Thoracic aorta (tissue), 2 donors: ENCODE measurements at regions not wholly inside any gene's neighbourhood (a gene's known extent, or its start where the extent isn't known, plus 50 kb on each side); places are given as distances from the start of the nearest gene placed in this dataset.

Source experiments
- ATAC-seq: fragments of 150-250 bp; one replicate; pipeline ENCODE4 v1.8.0; 2017; ENCODE audit warnings: low read depth; ENCODE audit not compliant: insufficient number of reproducible peaks, low FRiP score
- DNase-seq: peaks from one replicate; pipeline ENCODE4 v3.0.0-alpha.2; 2020; ENCODE audit warnings: low spot score
- H3K27ac ChIP-seq, 2 donors: fragments of 200-600 bp; sonication (generic); 1 replicate in 1 of 2; 2 replicates in 1 of 2; pipeline ENCODE4 v1.5.1; 2016; ENCODE audit warnings: mild to moderate bottlenecking in 2 of 2, moderate library complexity in 2 of 2
- H3K27me3 ChIP-seq: fragments of 200-600 bp; sonication (generic); replicated peaks from 2 replicates; pipeline ENCODE4 v1.6.0; 2016; ENCODE audit warnings: mild to moderate bottlenecking; ENCODE audit not compliant: insufficient read depth
- H3K36me3 ChIP-seq: fragments of 200-600 bp; sonication (generic); one replicate; pipeline ENCODE4 v1.5.1; 2016
- H3K4me1 ChIP-seq, 2 donors: fragments of 200-600 bp; sonication (generic); 1 replicate in 1 of 2; 2 replicates in 1 of 2; pipeline versions ENCODE4 v1.5.1 to v1.6.0; 2016; ENCODE audit warnings: low read depth in 2 of 2, mild to moderate bottlenecking in 1 of 2; ENCODE audit not compliant: control insufficient read depth in 1 of 2
- H3K4me3 ChIP-seq: fragments of 200-600 bp; sonication (generic); 2 replicates; pipeline ENCODE4 v1.5.1; 2016; ENCODE audit warnings: mild to moderate bottlenecking
- H3K9me3 ChIP-seq: fragments of 200-600 bp; sonication (generic); 2 replicates; pipeline ENCODE4 v1.5.1; 2016
- TF ChIP-seq, protein P1 (sequence below): fragments of 200-600 bp; sonication (generic); IDR thresholded peaks from one replicate; pipeline ENCODE4 v1.5.1; 2019; ENCODE audit warnings: antibody characterized with exemption

DNA sequence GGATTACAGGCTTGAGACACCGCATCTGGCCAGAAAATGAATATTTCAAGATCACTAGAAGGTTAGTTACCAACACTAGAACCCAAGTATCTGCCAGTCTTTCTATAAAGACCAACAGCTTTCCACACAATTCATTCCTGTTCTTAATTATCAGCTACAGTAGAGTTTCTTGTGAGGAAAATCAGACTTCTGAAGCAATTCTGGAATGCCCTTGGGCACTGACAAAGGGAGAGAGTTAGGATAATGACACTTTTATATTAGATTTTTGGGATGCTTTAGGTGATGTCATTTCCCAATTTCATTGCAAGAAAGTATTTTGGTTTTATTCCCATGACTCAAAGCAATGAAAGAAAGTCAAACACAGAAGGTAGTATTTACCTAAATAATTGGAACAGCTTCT is 497.0 kb upstream of the TUSC1 start:
- H3K36me3 ChIP-seq: no peaks in the 10 kb centered on the region
- peaks cover 0 to 4% of the 10 kb centered on the region in 2 donors for H3K4me1 ChIP-seq
- no peaks in the 10 kb centered on the region for H3K27me3 ChIP-seq
- DNase-seq (no peak), ATAC-seq (no peak)
- no peak overlapping the region for H3K4me3 ChIP-seq
- H3K27ac ChIP-seq: no peak overlapping the region
- no peaks in the 10 kb centered on the region for H3K9me3 ChIP-seq
- TF ChIP-seq, protein P1, sequence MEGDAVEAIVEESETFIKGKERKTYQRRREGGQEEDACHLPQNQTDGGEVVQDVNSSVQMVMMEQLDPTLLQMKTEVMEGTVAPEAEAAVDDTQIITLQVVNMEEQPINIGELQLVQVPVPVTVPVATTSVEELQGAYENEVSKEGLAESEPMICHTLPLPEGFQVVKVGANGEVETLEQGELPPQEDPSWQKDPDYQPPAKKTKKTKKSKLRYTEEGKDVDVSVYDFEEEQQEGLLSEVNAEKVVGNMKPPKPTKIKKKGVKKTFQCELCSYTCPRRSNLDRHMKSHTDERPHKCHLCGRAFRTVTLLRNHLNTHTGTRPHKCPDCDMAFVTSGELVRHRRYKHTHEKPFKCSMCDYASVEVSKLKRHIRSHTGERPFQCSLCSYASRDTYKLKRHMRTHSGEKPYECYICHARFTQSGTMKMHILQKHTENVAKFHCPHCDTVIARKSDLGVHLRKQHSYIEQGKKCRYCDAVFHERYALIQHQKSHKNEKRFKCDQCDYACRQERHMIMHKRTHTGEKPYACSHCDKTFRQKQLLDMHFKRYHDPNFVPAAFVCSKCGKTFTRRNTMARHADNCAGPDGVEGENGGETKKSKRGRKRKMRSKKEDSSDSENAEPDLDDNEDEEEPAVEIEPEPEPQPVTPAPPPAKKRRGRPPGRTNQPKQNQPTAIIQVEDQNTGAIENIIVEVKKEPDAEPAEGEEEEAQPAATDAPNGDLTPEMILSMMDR: no peak

DNA sequence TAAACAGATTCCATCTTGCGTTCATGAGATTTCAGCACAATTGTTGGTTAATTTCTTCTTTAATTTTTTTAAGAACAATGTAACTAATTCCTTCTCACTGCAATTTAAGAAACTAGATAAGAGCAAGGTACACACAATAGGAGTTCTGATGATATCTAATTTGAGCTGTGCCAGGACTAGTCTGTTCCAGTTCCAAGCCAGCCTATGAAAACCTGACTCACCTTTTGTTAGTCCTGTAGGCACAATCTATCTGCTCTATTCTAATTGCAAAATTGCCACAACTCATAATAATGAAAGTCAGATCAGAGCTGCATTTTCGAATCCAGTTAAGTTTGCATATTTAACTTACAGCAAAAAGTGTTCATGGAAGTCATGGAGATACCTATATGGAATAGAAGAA is 494.1 kb upstream of the TUSC1 start:
- DNase-seq (no peak), ATAC-seq (no peak)
- TF ChIP-seq, protein P1: no peak
- H3K27me3 ChIP-seq: no peaks in the 10 kb centered on the region
- no peaks in the 10 kb centered on the region for H3K36me3 ChIP-seq
- H3K4me1 ChIP-seq: peaks cover 0 to 9% of the 10 kb centered on the region in 2 donors
- H3K4me3 ChIP-seq: no peak overlapping the region
- H3K27ac ChIP-seq: no peak overlapping the region
- no peaks in the 10 kb centered on the region for H3K9me3 ChIP-seq

DNA sequence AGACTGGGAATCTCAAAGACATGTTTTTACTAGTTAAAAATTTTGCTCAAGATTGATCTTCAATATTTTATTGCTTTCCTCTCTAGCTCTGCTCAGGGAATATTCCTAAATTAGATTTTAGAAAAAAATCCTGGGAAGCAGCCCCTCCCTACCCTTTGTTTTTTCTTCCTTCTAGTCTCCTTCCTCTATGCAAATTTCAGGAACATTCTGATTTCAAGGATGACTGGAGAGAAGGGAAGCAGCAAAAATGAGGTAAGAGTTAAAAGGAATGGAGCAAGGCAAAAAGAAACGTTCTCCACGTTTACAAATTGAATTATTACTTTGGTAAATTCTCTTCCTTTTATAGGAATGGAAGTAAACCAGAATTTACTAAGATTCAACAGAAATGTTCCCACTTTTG is 493.4 kb upstream of the TUSC1 start:
- Histone ChIP-seq H3K27ac (no peak overlapping the region), H3K36me3 (no peaks in the 10 kb centered on the region), H3K4me1 (peaks cover 0 to 9% of the 10 kb centered on the region in 2 donors), H3K4me3 (no peak overlapping the region), H3K27me3 (no peaks in the 10 kb centered on the region), H3K9me3 (no peaks in the 10 kb centered on the region)
- DNase-seq: no peak
- TF ChIP-seq, protein P1: no peak
- ATAC-seq: no peak

DNA sequence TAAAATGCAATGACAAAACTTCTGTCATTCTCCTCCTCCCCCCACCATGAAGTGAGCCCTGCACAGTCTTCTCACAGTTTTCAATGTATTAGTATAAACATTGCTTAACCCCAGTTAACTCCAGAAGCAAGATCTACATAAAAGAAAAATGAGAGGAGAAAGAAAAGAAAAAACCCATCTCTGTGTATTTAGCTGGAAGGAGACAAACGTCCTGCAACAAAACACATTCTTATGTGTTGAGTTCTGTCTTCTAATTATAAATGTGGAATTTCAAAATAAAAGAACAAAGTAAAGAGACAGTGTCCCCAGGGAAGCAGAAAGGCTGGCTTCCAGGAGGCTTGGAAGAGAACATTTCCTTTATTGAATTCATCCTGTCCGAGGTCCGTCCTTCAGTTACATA is 491.9 kb upstream of the TUSC1 start:
- TF ChIP-seq, protein P1: no peak
- H3K27ac ChIP-seq: no peak overlapping the region
- no peaks in the 10 kb centered on the region for H3K27me3 ChIP-seq
- no peak overlapping the region for H3K4me3 ChIP-seq
- peaks cover 0 to 9% of the 10 kb centered on the region in 2 donors for H3K4me1 ChIP-seq
- H3K9me3 ChIP-seq: no peaks in the 10 kb centered on the region
- ATAC-seq (no peak), DNase-seq (no peak)
- no peaks in the 10 kb centered on the region for H3K36me3 ChIP-seq

DNA sequence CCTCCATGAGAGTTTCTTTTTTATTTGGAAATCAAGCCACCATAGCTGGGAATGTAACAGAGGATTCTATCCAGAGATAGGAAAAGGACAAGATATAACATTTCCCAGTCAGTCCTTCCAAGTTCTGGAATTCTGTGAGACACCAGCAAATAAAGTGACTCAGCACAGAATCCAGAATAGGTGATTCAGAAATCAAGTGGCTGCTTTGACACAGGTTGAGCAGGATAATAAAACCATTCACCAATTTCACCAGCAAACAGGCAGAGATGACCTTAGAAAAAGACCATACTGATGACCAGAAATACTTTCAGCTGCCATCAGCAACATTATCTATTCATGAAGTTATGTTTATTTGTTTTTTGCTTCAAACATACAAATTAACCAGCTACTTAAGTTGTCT is 491.5 kb upstream of the TUSC1 start:
- ATAC-seq: no peak

More for the DNA sequence above, 491.5 kb upstream of the TUSC1 start:
- no peak overlapping the region for H3K27ac ChIP-seq
- no peak overlapping the region for H3K4me3 ChIP-seq
- no peaks in the 10 kb centered on the region for H3K27me3 ChIP-seq
- no peaks in the 10 kb centered on the region for H3K36me3 ChIP-seq
- no peak for DNase-seq
- peaks cover 0 to 9% of the 10 kb centered on the region in 2 donors for H3K4me1 ChIP-seq
- TF ChIP-seq, protein P1: no peak
- H3K9me3 ChIP-seq: no peaks in the 10 kb centered on the region
